K562 (cell line): ENCODE measurements at regions not wholly inside any gene's neighbourhood (a gene's known extent, or its start where the extent isn't known, plus 50 kb on each side); places are given as distances from the start of the nearest gene placed in this dataset.

ENCODE experiments used
- ATAC-seq: fragments of 200-7000 bp; cut with Tn5 transposase; 3 replicates; pipeline ENCODE4 v1.9.1; 2020; ENCODE audit warnings: moderate library complexity
- BruUV-seq: library from RNA; stranded (reverse); fragments of 400-500 nt; replicated peaks from 2 replicates; lab custom pipeline; 2021; lab: Mats Ljungman, UMichigan
- CTCF ChIA-PET: fragments of 300-600 bp; formaldehyde crosslinking; extraction: SDS; loops from one replicate; lab custom pipeline; 2021; ENCODE audit warnings: low intra/inter-chr PET ratio; lab: Yijun Ruan, JAX
- POLR2A ChIA-PET: fragments of 300-600, 350-650 bp; sonication (Branson Sonifier 250); formaldehyde crosslinking; extraction: SDS; loops from one replicate; lab custom pipeline; 2021; ENCODE audit warnings: antibody characterized with exemption, inconsistent platforms; lab: Yijun Ruan, JAX
- DNase-seq, 4 experiments: peaks; one replicate each; pipeline versions ENCODE4 v3.0.0 to v3.0.0-alpha.2; 2011 to 2018; ENCODE audit warnings: low spot score in 3 of 4, mixed read lengths in 3 of 4; ENCODE audit errors: extremely low read depth in 1 of 4
- FAIRE-seq: peaks from 2 replicates; lab custom pipeline; 2011; peaks lifted over from hg19 to GRCh38; lab: Jason Lieb, UNC
- H2AFZ ChIP-seq: 2 replicates; pipeline ENCODE4 v1.6.0; 2011; ENCODE audit warnings: low read depth, low read length, control low read depth, inconsistent platforms
- H3K27ac ChIP-seq: fragments of 200-600 bp; 3 replicates; pipeline ENCODE4 v1.8.0; 2011; ENCODE audit warnings: low read depth, mild to moderate bottlenecking, control low read depth, inconsistent platforms, low read length, moderate library complexity, mixed read lengths; ENCODE audit errors: extremely low read depth
- H3K27me3 ChIP-seq, 2 experiments: fragments of 300-600 bp in 1 of 2; 2 replicates in 1 of 2; 3 replicates in 1 of 2; pipeline versions ENCODE4 v1.6.0 to v1.8.0; 2011; ENCODE audit warnings: inconsistent platforms in 2 of 2, low read length in 2 of 2, mild to moderate bottlenecking in 1 of 2, mixed read lengths in 1 of 2, moderate library complexity in 1 of 2; ENCODE audit not compliant: control insufficient read depth in 2 of 2, insufficient read depth in 2 of 2
- H3K36me3 ChIP-seq: fragments of 300-600 bp; 3 replicates; pipeline ENCODE4 v1.8.0; 2011; ENCODE audit warnings: mild to moderate bottlenecking, low read length, inconsistent platforms; ENCODE audit not compliant: control insufficient read depth, insufficient read depth
- H3K4me1 ChIP-seq, 2 experiments: fragments of 200-600 bp in 1 of 2; replicated peaks in 1 of 2; 2 replicates in 1 of 2; 3 replicates in 1 of 2; pipeline versions ENCODE4 v1.5.1 to v1.8.0; 2011; ENCODE audit warnings: inconsistent platforms in 2 of 2, low read length in 2 of 2, mild to moderate bottlenecking in 1 of 2, mixed read lengths in 1 of 2, moderate library complexity in 1 of 2; ENCODE audit not compliant: control insufficient read depth in 2 of 2, insufficient read depth in 2 of 2
- H3K4me2 ChIP-seq: 2 replicates; pipeline ENCODE4 v1.6.1; 2011; ENCODE audit warnings: low read length, control low read depth, inconsistent platforms, mixed read lengths; ENCODE audit not compliant: insufficient read depth
- H3K4me3 ChIP-seq: fragments of 200-600 bp; sonication (generic), shearing (Covaris generic); 2 replicates; pipeline ENCODE4 v1.5.1; 2016; ENCODE audit warnings: control low read depth, inconsistent platforms
- H3K79me2 ChIP-seq: fragments of 200-600 bp; 3 replicates; pipeline ENCODE4 v1.8.0; 2011; ENCODE audit warnings: low read length, inconsistent platforms; ENCODE audit not compliant: control insufficient read depth, insufficient read depth
- H3K9ac ChIP-seq, 2 experiments: 2 replicates each; pipeline versions ENCODE4 v1.6.0 to v1.6.1; 2011; ENCODE audit warnings: low read depth in 2 of 2, low read length in 2 of 2, control low read depth in 1 of 2, inconsistent platforms in 1 of 2, mild to moderate bottlenecking in 1 of 2, mixed read lengths in 1 of 2; ENCODE audit not compliant: insufficient read depth in 1 of 2
- H3K9me1 ChIP-seq: one replicate; pipeline ENCODE4 v1.6.0; 2011; ENCODE audit warnings: inconsistent platforms, mild to moderate bottlenecking, low read length, moderate library complexity; ENCODE audit not compliant: control insufficient read depth, insufficient read depth
- H3K9me3 ChIP-seq: replicated peaks from 2 replicates; pipeline ENCODE4 v1.5.1; 2011; ENCODE audit warnings: low read depth, low read length, inconsistent platforms; ENCODE audit not compliant: control insufficient read depth, insufficient read depth
- H4K20me1 ChIP-seq: replicated peaks from 2 replicates; pipeline ENCODE4 v1.6.1; 2011; ENCODE audit warnings: low read length, inconsistent platforms, mixed read lengths; ENCODE audit not compliant: control insufficient read depth, insufficient read depth
- ARHGAP35 ChIP-seq: fragments of 450-650 bp; IDR thresholded peaks from 2 replicates; pipeline ENCODE4 v1.6.1; 2018; ENCODE audit not compliant: partially characterized antibody
- C11orf30 ChIP-seq: fragments of 450-650 bp; IDR thresholded peaks from 2 replicates; pipeline ENCODE4 v1.6.1; 2016; ENCODE audit warnings: low read depth, mild to moderate bottlenecking
- CAMTA2 ChIP-seq: fragments of 250-450 bp; sonication (Bioruptor Pico); conservative IDR thresholded peaks from 2 replicates; pipeline ENCODE4 v1.5.1; 2022
- CREB3L1 ChIP-seq: fragments of 450-650 bp; IDR thresholded peaks from 2 replicates; pipeline ENCODE4 v1.6.1; 2014; ENCODE audit warnings: low read depth, mild to moderate bottlenecking, moderate library complexity, borderline replicate concordance
- FOS ChIP-seq: IDR thresholded peaks from 3 replicates; pipeline ENCODE4 v1.6.1; 2011; ENCODE audit not compliant: insufficient read length; ENCODE audit errors: extremely low read depth
- LCOR ChIP-seq: sonication (generic); formaldehyde crosslinking; IDR thresholded peaks from 2 replicates; pipeline ENCODE4 v1.8.0; 2022; ENCODE audit warnings: mild to moderate bottlenecking, missing genetic modification reagents
- NBN ChIP-seq: fragments of 450-650 bp; IDR thresholded peaks from 2 replicates; pipeline ENCODE4 v1.6.1; 2016; ENCODE audit warnings: low read depth, mild to moderate bottlenecking
- NCOA6 ChIP-seq: fragments of 450-650 bp; IDR thresholded peaks from 2 replicates; pipeline ENCODE4 v1.6.1; 2017; ENCODE audit warnings: mild to moderate bottlenecking
- PML ChIP-seq: IDR thresholded peaks from 2 replicates; pipeline ENCODE4 v1.6.1; 2012; ENCODE audit warnings: low read length, inconsistent platforms
- PREB ChIP-seq: sonication (generic); formaldehyde crosslinking; IDR thresholded peaks from 2 replicates; pipeline ENCODE4 v1.8.1; 2023; ENCODE audit warnings: mild to moderate bottlenecking, missing genetic modification reagents
- RNF219 ChIP-seq: fragments of 250-450 bp; sonication (Bioruptor Pico); IDR thresholded peaks from 2 replicates; pipeline ENCODE4 v1.5.0; 2022; ENCODE audit warnings: mild to moderate bottlenecking
- TSHZ1 ChIP-seq: fragments of 250-450 bp; sonication (Bioruptor Pico); IDR thresholded peaks from 2 replicates; pipeline ENCODE4 v1.4.0; 2020; ENCODE audit warnings: mild to moderate bottlenecking, moderate library complexity
- ZNF696 ChIP-seq: fragments of 250-450 bp; sonication (Bioruptor Pico); conservative IDR thresholded peaks from 2 replicates; pipeline ENCODE4 v1.4.0; 2020; ENCODE audit warnings: mild to moderate bottlenecking, moderate library complexity
- ZNF740 ChIP-seq, 3 experiments: fragments of 200-800 bp in 1 of 3; sonication (Bioruptor generic) in 1 of 3; sonication (generic) in 1 of 3; formaldehyde crosslinking in 1 of 3; IDR thresholded peaks; 2 replicates each; pipeline versions ENCODE4 v1.6.1 to v1.8.0; 2016 to 2022; ENCODE audit warnings: mild to moderate bottlenecking in 2 of 3, missing compliant biosample characterization in 2 of 3, missing genetic modification characterization in 2 of 3, missing genetic modification reagents in 1 of 3
- ZSCAN32 ChIP-seq: fragments of 450-650 bp; formaldehyde crosslinking; IDR thresholded peaks from 2 replicates; pipeline ENCODE4 v1.4.0; 2020; ENCODE audit warnings: mild to moderate bottlenecking, moderate library complexity
- WGBS: fragments of 100-300 bp; shearing (Covaris generic); methylation state at CpG from one replicate; pipeline ENCODE4 v1.1.6; 2016; ENCODE audit warnings: low coverage, mixed read lengths; ENCODE audit not compliant: insufficient coverage; ENCODE audit errors: missing lambda C conversion rate; 5-methylcytosine and 5-hydroxymethylcytosine counted together
- in situ Hi-C: fragments of 300-500 bp; cut with MboI; formaldehyde crosslinking; loops from 4 replicates; pipeline ENCODE4 v1.15.0; 2018; ENCODE audit warnings: inconsistent platforms, mixed read lengths
- intact Hi-C: fragments of 100-400 bp; cut with micrococcal nuclease; formaldehyde crosslinking; loops from 2 replicates; pipeline ENCODE4 v1.14.2; 2022

GRCh38 chr10:62960416-62960815 is 144.2 kb upstream of the EGR2 start:
- no peaks in the 10 kb centered on the region for H3K9me3 ChIP-seq
- H3K9me1 ChIP-seq, result no peaks in the 10 kb centered on the region
- TF ChIP-seq CAMTA2 (CRISPR knock-in tag), result no peak
- TF ChIP-seq ZNF740 (CRISPR knock-in tag; IDR thresholded peaks at IDR 0.05), result no peak
- no peak for TF ChIP-seq ZNF740 (tag; IDR thresholded peaks at IDR 0.05)
- TF ChIP-seq LCOR, result no peak
- no peak for TF ChIP-seq TSHZ1 (CRISPR knock-in tag)
- TF ChIP-seq ZSCAN32, result no peak
- no peak for TF ChIP-seq RNF219 (CRISPR knock-in tag)
- TF ChIP-seq C11orf30, result no peak
- TF ChIP-seq NCOA6, result no peak
- no peak for TF ChIP-seq ARHGAP35
- TF ChIP-seq FOS, result no peak
- no peak for TF ChIP-seq PREB
- no peak for TF ChIP-seq CREB3L1
- TF ChIP-seq ZNF696, result no peak
- TF ChIP-seq PML, result no peak
- TF ChIP-seq NBN, result no peak
- no peaks in the 10 kb centered on the region; a peak in 1 of 5 replicates for H3K27me3 ChIP-seq
- H3K4me1 ChIP-seq, result no peaks in the 10 kb centered on the region
- no peak overlapping the region for H3K9ac ChIP-seq
- no peak for ATAC-seq
- no peak for DNase-seq
- no peak overlapping the region for H2AFZ ChIP-seq
- H3K36me3 ChIP-seq, result no peaks in the 10 kb centered on the region
- no peaks in the 10 kb centered on the region for H4K20me1 ChIP-seq
- in situ Hi-C loops, result no loop called here
- H3K4me3 ChIP-seq, result no peak overlapping the region
- CTCF ChIA-PET, result no interaction called here
- no peak overlapping the region for H3K27ac ChIP-seq
- H3K79me2 ChIP-seq, result no peaks in the 10 kb centered on the region
- 0% methylated on average over 9 of the region's 9 CpGs for WGBS
- POLR2A ChIA-PET, result no interaction called here
- H3K4me2 ChIP-seq, result no peak overlapping the region
- FAIRE-seq, result no peak
- BruUV-seq, result no TSS peak
- intact Hi-C loops, result no loop called here
